ENCODE measurements at regions not wholly inside any gene's neighbourhood (a gene's known extent, or its start where the extent isn't known, plus 50 kb on each side); places are given as distances from the start of the nearest gene placed in this dataset.

DNA sequence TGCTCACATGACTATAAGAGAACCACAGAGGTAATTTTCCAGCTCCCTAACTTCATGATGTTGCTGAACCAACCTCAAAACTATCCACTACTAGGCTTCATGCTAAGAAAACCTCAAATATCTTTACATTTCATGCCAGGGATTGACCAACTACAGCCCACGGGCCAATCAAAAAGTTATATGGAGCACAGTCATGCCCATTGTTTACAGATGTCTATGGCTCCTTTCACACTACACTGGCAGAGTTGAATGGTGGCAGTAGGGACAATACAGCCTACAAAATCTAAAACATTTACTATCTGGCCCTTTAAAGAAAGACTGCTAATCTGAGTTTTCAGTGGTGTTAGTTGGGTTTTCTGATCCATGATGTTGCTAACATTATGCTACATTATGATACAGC is 154.8 kb downstream of the TM2D1 start:
- TF ChIP-seq CTCF (conservative IDR thresholded peaks at IDR 0.05 in 1 of 2, IDR thresholded peaks at IDR 0.05 in 1 of 2; ENCODE audit: low read depth in 1 of 2, low read length in 2 of 2) (no peak), EZH2 (IDR thresholded peaks at IDR 0.05; ENCODE audit: low read length, missing control alignments) (no peak)
